Neural cell (in vitro differentiated cells): ENCODE measurements at regions not wholly inside any gene's neighbourhood (a gene's known extent, or its start where the extent isn't known, plus 50 kb on each side); places are given as distances from the start of the nearest gene placed in this dataset.

Experiments
- H2AFZ ChIP-seq: fragments of 200-600, 300-800 bp; sonication (generic), shearing (Covaris generic); 2 replicates; pipeline ENCODE4 v1.6.0; 2014; ENCODE audit warnings: low read depth, mild to moderate bottlenecking, antibody characterized with exemption, low read length, moderate library complexity
- H3F3A ChIP-seq: fragments of 200-600 bp; shearing (Covaris generic); 2 replicates; pipeline ENCODE4 v1.6.1; 2016; ENCODE audit warnings: mild to moderate bottlenecking, moderate library complexity, mixed read lengths, antibody characterized with exemption, low read length; ENCODE audit not compliant: insufficient read depth, poor library complexity, severe bottlenecking
- H3K27ac ChIP-seq: fragments of 200-600, 300-800 bp; sonication (generic), shearing (Covaris generic); 2 replicates; pipeline ENCODE4 v1.5.1; 2014; ENCODE audit warnings: mild to moderate bottlenecking, low read length, moderate library complexity
- H3K27me3 ChIP-seq: fragments of 300-800, 200-600 bp; sonication (generic), shearing (Covaris generic); 2 replicates; pipeline ENCODE4 v1.6.0; 2014; ENCODE audit warnings: mild to moderate bottlenecking, low read depth, low read length, moderate library complexity; ENCODE audit not compliant: insufficient read depth
- H3K36me3 ChIP-seq: fragments of 300-800, 200-600 bp; sonication (generic), shearing (Covaris generic); 2 replicates; pipeline ENCODE4 v1.5.1; 2014; ENCODE audit warnings: mild to moderate bottlenecking, antibody characterized with exemption, low read length, moderate library complexity; ENCODE audit not compliant: insufficient read depth
- H3K4me2 ChIP-seq: fragments of 300-800, 200-600 bp; sonication (generic), shearing (Covaris generic); 2 replicates; pipeline ENCODE4 v1.6.0; 2014; ENCODE audit warnings: mild to moderate bottlenecking, low read length
- H3K4me3 ChIP-seq: fragments of 300-800, 200-600 bp; sonication (generic), shearing (Covaris generic); 2 replicates; pipeline ENCODE4 v1.5.1; 2014; ENCODE audit warnings: mild to moderate bottlenecking, low read length, moderate library complexity
- H3K79me2 ChIP-seq: fragments of 200-600 bp; shearing (Covaris generic); replicated peaks from 2 replicates; pipeline ENCODE4 v1.6.0; 2014; ENCODE audit warnings: mild to moderate bottlenecking, low read length, moderate library complexity; ENCODE audit not compliant: insufficient read depth
- H3K9ac ChIP-seq: fragments of 300-800, 200-600 bp; sonication (generic), shearing (Covaris generic); 2 replicates; pipeline ENCODE4 v1.6.1; 2016; ENCODE audit warnings: mild to moderate bottlenecking, low read length, mixed read lengths
- H3K9me2 ChIP-seq: fragments of 200-600 bp; shearing (Covaris generic); 2 replicates; pipeline ENCODE4 v1.6.1; 2016; ENCODE audit warnings: mild to moderate bottlenecking, low read length, mixed read lengths; ENCODE audit not compliant: insufficient read depth
- H3K9me3 ChIP-seq: fragments of 200-600, 300-800 bp; sonication (generic), shearing (Covaris generic); 2 replicates; pipeline ENCODE4 v1.6.1; 2016; ENCODE audit warnings: mild to moderate bottlenecking, mixed run types, low read length, moderate library complexity, mixed read lengths
- H4K20me1 ChIP-seq: fragments of 200-600 bp; shearing (Covaris generic); 2 replicates; pipeline ENCODE4 v1.6.1; 2016; ENCODE audit warnings: mild to moderate bottlenecking, mixed run types; ENCODE audit not compliant: insufficient read depth
- EP300 ChIP-seq: fragments of 450-650 bp; conservative IDR thresholded peaks from 2 replicates; pipeline ENCODE4 v1.6.1; 2014; ENCODE audit warnings: antibody characterized with exemption, mild to moderate bottlenecking, moderate library complexity; ENCODE audit not compliant: poor library complexity, severe bottlenecking
- EZH2 ChIP-seq: fragments of 200-600, 300-800 bp; shearing (Covaris generic), sonication (generic); IDR thresholded peaks from 2 replicates; pipeline ENCODE4 v1.6.1; 2014; ENCODE audit warnings: antibody characterized with exemption, low read length, borderline replicate concordance, mild to moderate bottlenecking; ENCODE audit not compliant: insufficient read depth, poor library complexity, severe bottlenecking
- MXI1 ChIP-seq: fragments of 450-650 bp; conservative IDR thresholded peaks from 2 replicates; pipeline ENCODE4 v1.6.1; 2014; ENCODE audit warnings: antibody characterized with exemption, mild to moderate bottlenecking; ENCODE audit not compliant: poor library complexity, severe bottlenecking
- POLR2AphosphoS5 ChIP-seq: IDR thresholded peaks from 2 replicates; pipeline ENCODE4 v1.6.1; 2012
- RAD21 ChIP-seq: fragments of 450-650 bp; conservative IDR thresholded peaks from 2 replicates; pipeline ENCODE4 v1.6.1; 2014; ENCODE audit warnings: antibody characterized with exemption, mild to moderate bottlenecking, moderate library complexity
- SMC3 ChIP-seq: fragments of 450-650 bp; conservative IDR thresholded peaks from 2 replicates; pipeline ENCODE4 v1.6.1; 2014; ENCODE audit warnings: antibody characterized with exemption, mild to moderate bottlenecking, moderate library complexity; ENCODE audit not compliant: poor library complexity
- TAF1 ChIP-seq: IDR thresholded peaks from 2 replicates; pipeline ENCODE4 v1.6.1; 2012; ENCODE audit warnings: low read depth
- TF ChIP-seq, protein P1 (sequence below): IDR thresholded peaks from 2 replicates; pipeline ENCODE4 v1.6.1; 2012; ENCODE audit warnings: borderline replicate concordance
- TF ChIP-seq, protein P2 (sequence below): fragments of 450-650 bp; IDR thresholded peaks from 2 replicates; pipeline ENCODE4 v1.5.1; 2014; ENCODE audit warnings: antibody characterized with exemption, mild to moderate bottlenecking, moderate library complexity; ENCODE audit not compliant: poor library complexity, severe bottlenecking

DNA sequence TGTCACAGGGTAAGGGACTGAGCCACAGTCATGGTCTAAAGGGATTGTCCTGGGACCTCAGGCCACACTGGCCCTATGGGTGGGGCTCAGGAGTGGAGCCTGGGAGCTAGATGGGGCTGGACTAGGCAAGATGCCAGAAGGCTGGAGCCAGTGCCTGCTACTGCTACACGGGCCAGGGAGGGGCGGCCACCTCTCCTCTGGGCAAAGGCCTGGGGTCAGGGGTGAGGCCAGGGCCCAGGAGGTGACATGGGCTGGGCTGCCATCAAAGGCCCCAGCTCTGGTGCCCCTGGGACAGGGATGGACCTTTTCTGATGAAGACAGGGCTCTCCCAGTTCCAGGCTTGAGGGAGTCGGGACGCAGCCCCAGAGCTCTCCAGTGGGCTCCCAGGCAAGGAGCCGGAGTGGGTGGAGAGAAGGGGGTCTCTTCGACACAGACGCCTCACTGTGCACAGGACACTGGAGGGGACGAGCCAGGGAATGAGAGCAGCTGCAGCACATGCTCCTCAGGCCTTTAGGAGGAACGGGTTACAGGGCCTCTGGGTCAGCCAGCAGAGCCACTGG lies 62.1 kb upstream of the IQSEC1 start:
- Histone ChIP-seq H3K9me3 (no peaks in the 10 kb centered on the region), H3K4me3 (no peak overlapping the region)
- no peak for TF ChIP-seq MXI1
- no peak for TF ChIP-seq EP300
- no peak for TF ChIP-seq RAD21
- TF ChIP-seq POLR2AphosphoS5 = no peak
- TF ChIP-seq, protein P1, sequence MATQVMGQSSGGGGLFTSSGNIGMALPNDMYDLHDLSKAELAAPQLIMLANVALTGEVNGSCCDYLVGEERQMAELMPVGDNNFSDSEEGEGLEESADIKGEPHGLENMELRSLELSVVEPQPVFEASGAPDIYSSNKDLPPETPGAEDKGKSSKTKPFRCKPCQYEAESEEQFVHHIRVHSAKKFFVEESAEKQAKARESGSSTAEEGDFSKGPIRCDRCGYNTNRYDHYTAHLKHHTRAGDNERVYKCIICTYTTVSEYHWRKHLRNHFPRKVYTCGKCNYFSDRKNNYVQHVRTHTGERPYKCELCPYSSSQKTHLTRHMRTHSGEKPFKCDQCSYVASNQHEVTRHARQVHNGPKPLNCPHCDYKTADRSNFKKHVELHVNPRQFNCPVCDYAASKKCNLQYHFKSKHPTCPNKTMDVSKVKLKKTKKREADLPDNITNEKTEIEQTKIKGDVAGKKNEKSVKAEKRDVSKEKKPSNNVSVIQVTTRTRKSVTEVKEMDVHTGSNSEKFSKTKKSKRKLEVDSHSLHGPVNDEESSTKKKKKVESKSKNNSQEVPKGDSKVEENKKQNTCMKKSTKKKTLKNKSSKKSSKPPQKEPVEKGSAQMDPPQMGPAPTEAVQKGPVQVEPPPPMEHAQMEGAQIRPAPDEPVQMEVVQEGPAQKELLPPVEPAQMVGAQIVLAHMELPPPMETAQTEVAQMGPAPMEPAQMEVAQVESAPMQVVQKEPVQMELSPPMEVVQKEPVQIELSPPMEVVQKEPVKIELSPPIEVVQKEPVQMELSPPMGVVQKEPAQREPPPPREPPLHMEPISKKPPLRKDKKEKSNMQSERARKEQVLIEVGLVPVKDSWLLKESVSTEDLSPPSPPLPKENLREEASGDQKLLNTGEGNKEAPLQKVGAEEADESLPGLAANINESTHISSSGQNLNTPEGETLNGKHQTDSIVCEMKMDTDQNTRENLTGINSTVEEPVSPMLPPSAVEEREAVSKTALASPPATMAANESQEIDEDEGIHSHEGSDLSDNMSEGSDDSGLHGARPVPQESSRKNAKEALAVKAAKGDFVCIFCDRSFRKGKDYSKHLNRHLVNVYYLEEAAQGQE = no peak
- TF ChIP-seq SMC3 = no peak
- no peak for TF ChIP-seq TAF1
- TF ChIP-seq, protein P2, sequence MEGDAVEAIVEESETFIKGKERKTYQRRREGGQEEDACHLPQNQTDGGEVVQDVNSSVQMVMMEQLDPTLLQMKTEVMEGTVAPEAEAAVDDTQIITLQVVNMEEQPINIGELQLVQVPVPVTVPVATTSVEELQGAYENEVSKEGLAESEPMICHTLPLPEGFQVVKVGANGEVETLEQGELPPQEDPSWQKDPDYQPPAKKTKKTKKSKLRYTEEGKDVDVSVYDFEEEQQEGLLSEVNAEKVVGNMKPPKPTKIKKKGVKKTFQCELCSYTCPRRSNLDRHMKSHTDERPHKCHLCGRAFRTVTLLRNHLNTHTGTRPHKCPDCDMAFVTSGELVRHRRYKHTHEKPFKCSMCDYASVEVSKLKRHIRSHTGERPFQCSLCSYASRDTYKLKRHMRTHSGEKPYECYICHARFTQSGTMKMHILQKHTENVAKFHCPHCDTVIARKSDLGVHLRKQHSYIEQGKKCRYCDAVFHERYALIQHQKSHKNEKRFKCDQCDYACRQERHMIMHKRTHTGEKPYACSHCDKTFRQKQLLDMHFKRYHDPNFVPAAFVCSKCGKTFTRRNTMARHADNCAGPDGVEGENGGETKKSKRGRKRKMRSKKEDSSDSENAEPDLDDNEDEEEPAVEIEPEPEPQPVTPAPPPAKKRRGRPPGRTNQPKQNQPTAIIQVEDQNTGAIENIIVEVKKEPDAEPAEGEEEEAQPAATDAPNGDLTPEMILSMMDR = no peak
- TF ChIP-seq EZH2 = no peak

DNA sequence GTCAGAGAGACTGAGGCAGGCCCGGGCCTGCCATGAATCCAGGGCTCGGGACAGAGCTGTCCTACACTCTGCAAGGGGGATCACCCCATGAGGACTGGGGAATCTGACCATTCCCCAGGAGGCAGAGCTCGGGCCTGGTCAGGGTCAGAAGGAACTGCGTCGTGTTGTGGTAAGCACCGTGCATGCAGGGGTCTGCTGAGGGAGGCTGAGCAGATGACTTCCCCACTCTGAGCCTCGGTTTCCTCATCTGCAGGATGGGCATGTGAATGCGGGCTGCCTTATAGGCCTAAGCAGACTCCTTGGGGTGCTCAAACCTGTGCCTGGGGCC lies 61.6 kb upstream of the IQSEC1 start:
- Histone ChIP-seq H3K36me3 (no peaks in the 10 kb centered on the region), H3F3A (no peaks in the 10 kb centered on the region), H2AFZ (no peak overlapping the region), H3K9me3 (no peaks in the 10 kb centered on the region), H3K79me2 (no peaks in the 10 kb centered on the region), H4K20me1 (no peaks in the 10 kb centered on the region), H3K4me2 (no peak overlapping the region), H3K4me3 (no peak overlapping the region), H3K9me2 (no peaks in the 10 kb centered on the region), H3K9ac (no peak overlapping the region), H3K27ac (no peak overlapping the region), H3K27me3 (no peaks in the 10 kb centered on the region)
- TF ChIP-seq EP300 (no peak), EZH2 (no peak), RAD21 (no peak), TAF1 (no peak), MXI1 (no peak), POLR2AphosphoS5 (no peak)
- TF ChIP-seq, protein P1 = no peak

More for the DNA sequence above, 62.1 kb upstream of the IQSEC1 start:
- Histone ChIP-seq H4K20me1 (no peaks in the 10 kb centered on the region), H3K9ac (no peak overlapping the region), H3K9me2 (no peaks in the 10 kb centered on the region), H3K27ac (no peak overlapping the region), H2AFZ (no peak overlapping the region), H3K27me3 (no peaks in the 10 kb centered on the region), H3K79me2 (no peaks in the 10 kb centered on the region), H3F3A (no peaks in the 10 kb centered on the region), H3K36me3 (no peaks in the 10 kb centered on the region), H3K4me2 (no peak overlapping the region)
